IMR-90 (cell line): ENCODE measurements at regions not wholly inside any gene's neighbourhood (a gene's known extent, or its start where the extent isn't known, plus 50 kb on each side); places are given as distances from the start of the nearest gene placed in this dataset.

Source experiments
- ATAC-seq: fragments of 200-7000 bp; cut with Tn5 transposase; 2 replicates; pipeline ENCODE4 v1.9.1; 2020; ENCODE audit warnings: low read depth, mild to moderate bottlenecking, moderate library complexity
- BruUV-seq: library from RNA; stranded (reverse); fragments of 400-500 nt; replicated peaks from 2 replicates; lab custom pipeline; 2021; lab: Mats Ljungman, UMichigan
- CTCF ChIA-PET: fragments of 300-600 bp; formaldehyde crosslinking; extraction: SDS; loops from one replicate; lab custom pipeline; 2021; ENCODE audit warnings: antibody characterized with exemption; lab: Yijun Ruan, JAX
- POLR2A ChIA-PET: fragments of 300-600 bp; sonication (Branson Sonifier 250); formaldehyde crosslinking; loops from one replicate; lab custom pipeline; 2022; ENCODE audit warnings: antibody characterized with exemption; ENCODE audit not compliant: unreplicated experiment; lab: Charles Lee
- DNase-seq: peaks from one replicate; pipeline ENCODE4 v3.0.0; 2013
- H2AFZ ChIP-seq: replicated peaks from 2 replicates; pipeline ENCODE3; 2013; ENCODE audit warnings: low read length, mild to moderate bottlenecking; ENCODE audit not compliant: poor library complexity
- H2AK5ac ChIP-seq: 2 replicates; pipeline ENCODE4 v1.6.1; 2013; ENCODE audit warnings: low read depth, low read length, inconsistent platforms
- H2AK9ac ChIP-seq: replicated peaks from 2 replicates; pipeline ENCODE3; 2013; ENCODE audit warnings: mild to moderate bottlenecking, low read depth, low read length, moderate library complexity; ENCODE audit not compliant: poor library complexity
- H2BK120ac ChIP-seq: 2 replicates; pipeline ENCODE4 v1.6.1; 2013; ENCODE audit warnings: low read depth, low read length, inconsistent platforms
- H2BK15ac ChIP-seq: 3 replicates; pipeline ENCODE4 v1.6.1; 2013; ENCODE audit warnings: low read depth, low read length, inconsistent platforms
- H2BK20ac ChIP-seq: 2 replicates; pipeline ENCODE4 v1.6.1; 2013; ENCODE audit warnings: low read depth, mild to moderate bottlenecking, inconsistent platforms, low read length, moderate library complexity
- H2BK5ac ChIP-seq: 2 replicates; pipeline ENCODE4 v1.6.1; 2013; ENCODE audit warnings: mild to moderate bottlenecking, low read depth, low read length, inconsistent platforms; ENCODE audit not compliant: poor library complexity, severe bottlenecking
- H3K14ac ChIP-seq: replicated peaks from 2 replicates; pipeline ENCODE4 v1.6.1; 2013; ENCODE audit warnings: low read depth, low read length, inconsistent platforms
- H3K18ac ChIP-seq: 2 replicates; pipeline ENCODE4 v1.6.1; 2013; ENCODE audit warnings: low read depth, low read length, control low read depth
- H3K23ac ChIP-seq: 2 replicates; pipeline ENCODE4 v1.6.1; 2013; ENCODE audit warnings: low read depth, low read length, inconsistent platforms
- H3K27ac ChIP-seq: 2 replicates; pipeline ENCODE4 v1.5.1; 2013; ENCODE audit warnings: mild to moderate bottlenecking, control low read depth, low read length; ENCODE audit not compliant: insufficient read depth
- H3K27me3 ChIP-seq: 2 replicates; pipeline ENCODE4 v1.6.1; 2013; ENCODE audit warnings: low read length; ENCODE audit not compliant: control insufficient read depth, insufficient read depth
- H3K36me3 ChIP-seq: 2 replicates; pipeline ENCODE4 v1.6.1; 2013; ENCODE audit warnings: low read length, mixed read lengths; ENCODE audit not compliant: control insufficient read depth, insufficient read depth
- H3K4ac ChIP-seq: 2 replicates; pipeline ENCODE4 v1.6.1; 2013; ENCODE audit warnings: low read depth, low read length, inconsistent platforms
- H3K4me1 ChIP-seq: 2 replicates; pipeline ENCODE4 v1.6.1; 2013; ENCODE audit warnings: low read length, mixed read lengths; ENCODE audit not compliant: control insufficient read depth, insufficient read depth
- H3K4me2 ChIP-seq: 2 replicates; pipeline ENCODE4 v1.6.1; 2013; ENCODE audit warnings: low read depth, mild to moderate bottlenecking, control low read depth, low read length, moderate library complexity
- H3K4me3 ChIP-seq: 2 replicates; pipeline ENCODE4 v1.5.1; 2013; ENCODE audit warnings: low read depth, mild to moderate bottlenecking, control low read depth, low read length, moderate library complexity; ENCODE audit not compliant: insufficient read depth
- H3K56ac ChIP-seq: 2 replicates; pipeline ENCODE4 v1.6.1; 2013; ENCODE audit warnings: low read length, inconsistent platforms; ENCODE audit not compliant: insufficient read depth; ENCODE audit errors: extremely low read depth
- H3K79me1 ChIP-seq, 2 experiments: 2 replicates each; pipeline ENCODE4 v1.6.1; 2013; ENCODE audit warnings: low read length in 2 of 2, inconsistent platforms in 1 of 2, low read depth in 1 of 2
- H3K9ac ChIP-seq: 2 replicates; pipeline ENCODE4 v1.6.1; 2013; ENCODE audit warnings: low read depth, low read length, control low read depth
- H3K9me1 ChIP-seq: 2 replicates; pipeline ENCODE4 v1.6.1; 2013; ENCODE audit warnings: low read length, inconsistent platforms; ENCODE audit not compliant: insufficient read depth
- H3K9me3 ChIP-seq: 2 replicates; pipeline ENCODE4 v1.6.1; 2013; ENCODE audit warnings: low read length; ENCODE audit not compliant: control insufficient read depth, insufficient read depth
- H4K20me1 ChIP-seq: 2 replicates; pipeline ENCODE4 v1.6.1; 2013; ENCODE audit warnings: low read length, inconsistent platforms; ENCODE audit not compliant: insufficient read depth
- H4K5ac ChIP-seq: 2 replicates; pipeline ENCODE4 v1.6.1; 2013; ENCODE audit warnings: mild to moderate bottlenecking, low read depth, low read length, control low read depth
- H4K8ac ChIP-seq, 2 experiments: 2 replicates each; pipeline ENCODE4 v1.6.1; 2013; ENCODE audit warnings: low read depth in 2 of 2, low read length in 2 of 2, control low read depth in 1 of 2, inconsistent platforms in 1 of 2
- H4K91ac ChIP-seq: 2 replicates; pipeline ENCODE4 v1.6.1; 2013; ENCODE audit warnings: low read depth, low read length, inconsistent platforms; ENCODE audit not compliant: insufficient read depth
- BHLHE40 ChIP-seq: fragments of 150-350 bp; IDR thresholded peaks from 2 replicates; pipeline ENCODE4 v1.6.1; 2016; ENCODE audit warnings: mild to moderate bottlenecking, low read depth, low read length
- CEBPB ChIP-seq: IDR thresholded peaks from 2 replicates; pipeline ENCODE4 v1.6.1; 2012; ENCODE audit warnings: low read depth, low read length, improper control_type of control experiment
- CHD1 ChIP-seq: IDR thresholded peaks from 2 replicates; pipeline ENCODE4 v1.6.1; 2012; ENCODE audit warnings: low read depth, low read length, improper control_type of control experiment
- FOS ChIP-seq: fragments of 150-350 bp; IDR thresholded peaks from 2 replicates; pipeline ENCODE4 v1.6.1; 2016; ENCODE audit warnings: low read depth, low read length
- MAFK ChIP-seq: IDR thresholded peaks from 2 replicates; pipeline ENCODE4 v1.6.1; 2012; ENCODE audit warnings: low read depth, low read length, improper control_type of control experiment
- MAZ ChIP-seq: IDR thresholded peaks from 2 replicates; pipeline ENCODE4 v1.6.1; 2012; ENCODE audit warnings: low read depth, mild to moderate bottlenecking, low read length, improper control_type of control experiment, moderate library complexity, borderline replicate concordance
- MXI1 ChIP-seq: IDR thresholded peaks from 2 replicates; pipeline ENCODE4 v1.6.1; 2012; ENCODE audit warnings: low read depth, mild to moderate bottlenecking, low read length, moderate library complexity, borderline replicate concordance
- NFE2L2 ChIP-seq: fragments of 150-350 bp; IDR thresholded peaks from 2 replicates; pipeline ENCODE4 v1.6.1; 2016; ENCODE audit warnings: low read depth, mild to moderate bottlenecking, low read length
- POLR2A ChIP-seq: IDR thresholded peaks from 2 replicates; pipeline ENCODE4 v1.6.1; 2012; ENCODE audit warnings: mild to moderate bottlenecking, low read depth, low read length
- RAD21 ChIP-seq: IDR thresholded peaks from 2 replicates; pipeline ENCODE4 v1.6.1; 2012; ENCODE audit warnings: low read length, improper control_type of control experiment
- RCOR1 ChIP-seq: IDR thresholded peaks from 2 replicates; pipeline ENCODE4 v1.6.1; 2012; ENCODE audit warnings: mild to moderate bottlenecking, low read length, improper control_type of control experiment; ENCODE audit not compliant: insufficient replicate concordance
- RFX5 ChIP-seq: IDR thresholded peaks from 2 replicates; pipeline ENCODE4 v1.8.0; 2012; ENCODE audit warnings: low read depth, mild to moderate bottlenecking, low read length, moderate library complexity
- SMC3 ChIP-seq: fragments of 150-350 bp; IDR thresholded peaks from 2 replicates; pipeline ENCODE4 v1.6.1; 2016; ENCODE audit warnings: low read depth, mild to moderate bottlenecking, antibody characterized with exemption, low read length, moderate library complexity
- WGBS, 2 experiments: methylation state at CpG; one replicate each; pipeline versions ENCODE4 v1.1.5 to v1.1.7; 2013; ENCODE audit warnings: missing lambda C conversion rate in 2 of 2; ENCODE audit not compliant: insufficient read length in 1 of 2; ENCODE audit errors: extremely low coverage in 2 of 2; 5-methylcytosine and 5-hydroxymethylcytosine counted together
- dilution Hi-C: fragments of 300-500 bp; cut with HindIII; formaldehyde crosslinking; loops from one replicate; pipeline ENCODE4 v1.14.3; 2018; ENCODE audit warnings: low sequenced_read_pairs; ENCODE audit not compliant: unreplicated experiment
- in situ Hi-C: fragments of 300-500 bp; cut with MboI; formaldehyde crosslinking; loops from 3 replicates; pipeline ENCODE4 v1.14.3; 2019; ENCODE audit warnings: low sequenced_read_pairs, inconsistent platforms, mixed read lengths
- intact Hi-C: fragments of 100-400 bp; cut with micrococcal nuclease; formaldehyde crosslinking; loops from 2 replicates; pipeline ENCODE4 v1.10.0; 2022
- TF ChIP-seq, protein P1 (sequence below): conservative IDR thresholded peaks from 2 replicates; pipeline ENCODE4 v1.5.1; 2012; ENCODE audit warnings: mild to moderate bottlenecking, low read depth, low read length, improper control_type of control experiment
- TF ChIP-seq, protein P2 (sequence below): fragments of 150-350 bp; IDR thresholded peaks from 2 replicates; pipeline ENCODE4 v1.6.1; 2017; ENCODE audit warnings: mild to moderate bottlenecking, antibody characterized with exemption, low read length, low read depth
- TF ChIP-seq, protein P3 (sequence below): fragments of 150-350 bp; IDR thresholded peaks from 2 replicates; pipeline ENCODE4 v1.6.1; 2016; ENCODE audit warnings: low read depth, mild to moderate bottlenecking, low read length, moderate library complexity, borderline replicate concordance

DNA sequence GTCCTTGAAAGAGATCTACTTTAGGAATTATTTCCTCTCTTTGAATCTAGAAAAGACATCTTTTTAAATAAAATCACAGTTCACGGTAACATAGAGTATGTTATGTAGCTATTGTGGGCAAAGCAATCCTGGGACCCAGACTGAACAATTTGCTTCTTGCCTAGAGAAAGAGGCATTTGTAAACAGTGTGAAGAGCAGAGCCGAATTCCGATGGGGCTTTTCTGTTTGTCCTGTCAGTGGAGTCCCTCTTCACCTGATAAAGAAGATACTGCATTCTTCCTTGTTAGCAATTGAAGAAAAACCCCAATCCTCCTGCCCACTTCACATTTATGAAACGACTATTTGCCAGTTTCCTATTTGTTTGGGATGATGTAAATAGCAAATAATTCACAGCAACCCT, 462.9 kb downstream of the WDR72 start:
- Histone ChIP-seq H2BK15ac (no peak overlapping the region), H3K4me3 (no peak overlapping the region), H3K14ac (no peak overlapping the region), H4K91ac (no peak overlapping the region), H2AK5ac (no peak overlapping the region), H4K5ac (no peak overlapping the region), H3K27ac (no peak overlapping the region), H2BK5ac (no peak overlapping the region), H3K4me1 (no peaks in the 10 kb centered on the region), H3K18ac (no peak overlapping the region), H4K20me1 (no peaks in the 10 kb centered on the region), H2BK120ac (no peak overlapping the region), H3K23ac (no peak overlapping the region), H3K9me1 (no peaks in the 10 kb centered on the region), H4K8ac (no peak overlapping the region), H3K4ac (no peak overlapping the region), H3K9ac (no peak overlapping the region), H3K4me2 (no peak overlapping the region), H2AK9ac (no peak overlapping the region), H3K36me3 (no peaks in the 10 kb centered on the region), H3K27me3 (no peaks in the 10 kb centered on the region), H3K79me1 (no peaks in the 10 kb centered on the region), H2AFZ (no peak overlapping the region), H3K56ac (no peak overlapping the region), H3K9me3 (peaks cover 7% of the 10 kb centered on the region; the same call in 1 of the 2 replicates), H2BK20ac (no peak overlapping the region)
- ChIA-PET CTCF (no interaction called here), POLR2A (no interaction called here)
- intact Hi-C loops (no loop called here), dilution Hi-C loops (no loop called here), in situ Hi-C loops (no loop called here)
- no peak for ATAC-seq
- WGBS, 2 experiments = no CpG with 5 or more reads among the region's 4 CpGs
- TF ChIP-seq, protein P1, sequence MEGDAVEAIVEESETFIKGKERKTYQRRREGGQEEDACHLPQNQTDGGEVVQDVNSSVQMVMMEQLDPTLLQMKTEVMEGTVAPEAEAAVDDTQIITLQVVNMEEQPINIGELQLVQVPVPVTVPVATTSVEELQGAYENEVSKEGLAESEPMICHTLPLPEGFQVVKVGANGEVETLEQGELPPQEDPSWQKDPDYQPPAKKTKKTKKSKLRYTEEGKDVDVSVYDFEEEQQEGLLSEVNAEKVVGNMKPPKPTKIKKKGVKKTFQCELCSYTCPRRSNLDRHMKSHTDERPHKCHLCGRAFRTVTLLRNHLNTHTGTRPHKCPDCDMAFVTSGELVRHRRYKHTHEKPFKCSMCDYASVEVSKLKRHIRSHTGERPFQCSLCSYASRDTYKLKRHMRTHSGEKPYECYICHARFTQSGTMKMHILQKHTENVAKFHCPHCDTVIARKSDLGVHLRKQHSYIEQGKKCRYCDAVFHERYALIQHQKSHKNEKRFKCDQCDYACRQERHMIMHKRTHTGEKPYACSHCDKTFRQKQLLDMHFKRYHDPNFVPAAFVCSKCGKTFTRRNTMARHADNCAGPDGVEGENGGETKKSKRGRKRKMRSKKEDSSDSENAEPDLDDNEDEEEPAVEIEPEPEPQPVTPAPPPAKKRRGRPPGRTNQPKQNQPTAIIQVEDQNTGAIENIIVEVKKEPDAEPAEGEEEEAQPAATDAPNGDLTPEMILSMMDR = no peak
- TF ChIP-seq, protein P2, sequence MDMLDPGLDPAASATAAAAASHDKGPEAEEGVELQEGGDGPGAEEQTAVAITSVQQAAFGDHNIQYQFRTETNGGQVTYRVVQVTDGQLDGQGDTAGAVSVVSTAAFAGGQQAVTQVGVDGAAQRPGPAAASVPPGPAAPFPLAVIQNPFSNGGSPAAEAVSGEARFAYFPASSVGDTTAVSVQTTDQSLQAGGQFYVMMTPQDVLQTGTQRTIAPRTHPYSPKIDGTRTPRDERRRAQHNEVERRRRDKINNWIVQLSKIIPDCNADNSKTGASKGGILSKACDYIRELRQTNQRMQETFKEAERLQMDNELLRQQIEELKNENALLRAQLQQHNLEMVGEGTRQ = no peak
- TF ChIP-seq MXI1 (no peak), RAD21 (no peak), BHLHE40 (no peak), MAFK (no peak), POLR2A (no peak), SMC3 (no peak), CEBPB (no peak), MAZ (no peak), RCOR1 (no peak), FOS (no peak), NFE2L2 (no peak), RFX5 (no peak), CHD1 (no peak)
- TF ChIP-seq, protein P3, sequence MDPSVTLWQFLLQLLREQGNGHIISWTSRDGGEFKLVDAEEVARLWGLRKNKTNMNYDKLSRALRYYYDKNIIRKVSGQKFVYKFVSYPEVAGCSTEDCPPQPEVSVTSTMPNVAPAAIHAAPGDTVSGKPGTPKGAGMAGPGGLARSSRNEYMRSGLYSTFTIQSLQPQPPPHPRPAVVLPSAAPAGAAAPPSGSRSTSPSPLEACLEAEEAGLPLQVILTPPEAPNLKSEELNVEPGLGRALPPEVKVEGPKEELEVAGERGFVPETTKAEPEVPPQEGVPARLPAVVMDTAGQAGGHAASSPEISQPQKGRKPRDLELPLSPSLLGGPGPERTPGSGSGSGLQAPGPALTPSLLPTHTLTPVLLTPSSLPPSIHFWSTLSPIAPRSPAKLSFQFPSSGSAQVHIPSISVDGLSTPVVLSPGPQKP = no peak
- DNase-seq = no peak
- no TSS peak for BruUV-seq
